GM10266 (cell line): ENCODE measurements at regions not wholly inside any gene's neighbourhood (a gene's known extent, or its start where the extent isn't known, plus 50 kb on each side); places are given as distances from the start of the nearest gene placed in this dataset.

ENCODE experiments used
- DNase-seq: peaks from one replicate; pipeline ENCODE4 v3.0.0; 2012; ENCODE audit errors: extremely low spot score
- CTCF ChIP-seq: IDR thresholded peaks from 2 replicates; pipeline ENCODE4 v1.5.1; 2012; ENCODE audit warnings: mild to moderate bottlenecking, low read depth; ENCODE audit not compliant: control insufficient read depth, insufficient read depth; ENCODE audit errors: missing control alignments

GRCh38 chr3:22101351-22101750 lies 350.3 kb upstream of the ZNF385D start:
- TF ChIP-seq CTCF: no peak
- no peak for DNase-seq

- TF ChIP-seq CTCF: no peak
- no peak for DNase-seq
Observed at GRCh38 chr3:22101811-22102210, 350.8 kb upstream of the ZNF385D start.

- TF ChIP-seq CTCF: no peak
- DNase-seq: no peak
Observed at GRCh38 chr3:22103423-22103822, 352.4 kb upstream of the ZNF385D start.

GRCh38 chr3:22106213-22106896 lies 355.3 kb upstream of the ZNF385D start:
- no peak for DNase-seq

GRCh38 chr3:22111226-22111625 lies 360.2 kb upstream of the ZNF385D start:
- no peak for DNase-seq
- TF ChIP-seq CTCF: no peak

More at GRCh38 chr3:22106213-22106896, 355.3 kb upstream of the ZNF385D start:
- TF ChIP-seq CTCF: no peak

- TF ChIP-seq CTCF: no peak
- no peak for DNase-seq
Observed at GRCh38 chr3:22113453-22113852, 362.4 kb upstream of the ZNF385D start.

- no peak for DNase-seq
- TF ChIP-seq CTCF: no peak
Observed at GRCh38 chr3:22115581-22115980, 364.6 kb upstream of the ZNF385D start.
